COR-L47 (cell line): ENCODE measurements at regions not wholly inside any gene's neighbourhood (a gene's known extent, or its start where the extent isn't known, plus 50 kb on each side); places are given as distances from the start of the nearest gene placed in this dataset.

Source experiments
- DNase-seq: peaks from one replicate; lab custom pipeline; 2025; lab: John Stamatoyannopoulos, UW

DNA sequence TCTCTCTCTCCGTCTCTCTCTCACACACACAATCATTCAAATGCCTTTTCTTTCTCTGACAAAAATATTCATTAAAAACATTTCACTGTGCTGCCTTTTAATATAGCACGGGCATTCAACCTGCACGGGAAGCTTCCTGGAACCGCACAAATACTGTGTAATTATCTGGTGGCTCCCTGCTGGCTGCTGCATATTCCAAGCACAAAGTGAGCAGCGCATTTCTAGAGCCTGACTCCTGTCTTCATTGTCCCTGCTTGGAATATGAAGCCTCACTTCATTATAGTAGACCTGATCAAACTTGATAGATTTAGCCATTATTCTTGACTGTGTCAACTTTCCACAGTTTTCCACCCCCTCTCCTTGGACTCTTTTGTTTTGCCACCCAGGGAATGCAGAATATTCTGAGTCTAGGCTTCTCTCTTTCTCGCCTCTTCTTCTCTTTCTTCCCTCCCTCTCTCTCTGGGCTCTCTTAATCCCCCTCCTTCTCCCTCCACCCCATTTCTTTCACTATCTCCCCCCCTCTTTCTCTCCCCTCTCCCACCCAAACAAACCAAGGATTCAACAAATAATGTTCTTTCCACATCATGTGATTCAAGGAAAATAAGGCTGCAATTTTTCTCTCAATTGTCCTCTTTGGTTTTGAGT is 672.1 kb upstream of the FANCL start:
- peak; percentile 78 for DNase-seq

DNA sequence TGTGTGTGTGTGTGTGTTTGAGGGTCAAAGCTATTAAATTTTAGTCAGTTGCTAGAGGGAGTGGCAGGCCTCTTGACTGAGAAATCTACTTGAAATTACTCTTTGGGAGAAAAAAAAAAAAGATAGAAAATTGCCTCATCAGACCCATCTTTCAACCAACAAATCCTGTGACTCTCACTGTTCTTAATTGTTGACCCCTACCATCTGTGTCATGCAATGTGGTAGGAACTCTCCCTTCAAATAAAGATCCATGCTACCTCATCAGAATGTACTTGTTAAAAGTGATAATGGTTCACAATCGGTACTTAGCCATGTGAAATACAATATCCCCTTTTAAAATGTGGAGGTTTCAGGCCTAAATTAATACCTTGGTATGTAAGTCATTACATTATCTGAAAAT is 670.8 kb upstream of the FANCL start:
- no peak for DNase-seq

DNA sequence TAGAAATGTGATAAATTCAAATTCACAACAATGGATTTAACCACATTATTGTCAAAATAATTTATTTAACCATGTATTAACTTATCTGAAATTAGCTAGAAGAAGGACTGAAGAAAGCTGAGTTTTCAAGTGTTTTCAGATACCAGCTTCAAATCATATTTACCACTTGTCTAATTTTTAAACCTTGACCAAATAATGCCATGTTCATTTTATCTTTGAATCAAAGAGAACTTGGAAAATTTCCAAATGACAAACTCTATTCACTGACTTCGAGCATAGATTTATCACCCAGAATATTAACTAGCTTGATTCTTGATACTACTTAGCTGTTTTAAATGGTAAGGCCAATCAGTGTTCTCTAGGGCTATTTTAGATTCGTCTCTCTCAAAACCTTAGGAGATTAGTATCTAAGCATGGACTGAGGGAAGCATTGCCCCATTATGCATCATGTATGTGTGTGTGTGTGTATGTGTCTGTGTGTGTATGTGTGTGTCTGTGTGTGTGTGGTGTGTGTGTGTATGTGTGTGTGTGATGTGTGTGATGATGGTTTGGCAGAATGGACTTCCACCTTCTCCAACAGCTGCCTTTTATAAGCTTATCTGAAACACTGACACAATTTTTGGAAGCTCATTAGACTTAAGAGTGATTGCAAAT is 667.5 kb upstream of the FANCL start:
- DNase-seq, result no peak

DNA sequence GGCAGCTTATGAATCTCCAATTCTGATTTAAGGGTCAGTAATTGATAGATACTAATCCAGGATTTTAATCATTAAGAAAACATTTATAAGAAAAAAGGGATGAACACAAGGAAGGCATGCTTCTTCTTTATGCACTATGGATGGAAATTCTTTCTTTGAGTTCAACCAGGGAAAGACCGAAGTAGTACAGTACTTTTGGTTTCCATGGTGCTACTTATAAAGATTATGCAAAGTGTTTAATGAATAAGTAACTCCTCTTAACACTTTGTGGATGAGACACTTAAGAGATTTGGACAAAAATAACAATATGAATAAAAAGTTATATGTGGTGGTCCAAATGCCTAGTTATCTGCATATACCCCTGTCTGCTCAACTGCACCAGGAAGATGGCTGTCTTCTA is 666.5 kb upstream of the FANCL start:
- no peak for DNase-seq

DNA sequence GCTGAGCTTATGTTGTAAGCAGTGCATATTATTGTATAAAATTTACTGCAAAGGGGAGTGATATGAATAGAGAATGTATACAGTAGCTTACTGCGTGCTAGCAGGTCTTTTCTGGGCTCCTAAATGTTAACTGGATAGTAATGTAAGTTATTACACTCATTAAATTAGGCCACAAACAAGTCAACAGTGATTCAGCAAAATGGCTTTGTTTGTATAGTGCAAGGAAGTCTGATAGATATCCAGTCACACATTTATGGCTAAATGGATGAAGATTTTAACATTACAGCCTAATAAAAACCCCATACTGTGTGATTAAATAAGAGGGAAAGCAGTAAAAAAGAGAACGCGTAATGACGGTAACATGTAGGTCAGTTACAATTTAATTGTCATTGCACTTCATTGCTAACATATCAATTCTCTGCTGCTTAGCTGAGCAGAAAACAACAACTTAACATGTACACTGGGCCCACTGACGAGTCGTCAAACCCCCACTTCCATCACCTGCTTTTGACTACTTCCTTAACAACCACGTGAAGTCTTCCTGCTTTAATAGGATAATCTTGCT is 665.0 kb upstream of the FANCL start:
- DNase-seq, result peak; percentile 45

DNA sequence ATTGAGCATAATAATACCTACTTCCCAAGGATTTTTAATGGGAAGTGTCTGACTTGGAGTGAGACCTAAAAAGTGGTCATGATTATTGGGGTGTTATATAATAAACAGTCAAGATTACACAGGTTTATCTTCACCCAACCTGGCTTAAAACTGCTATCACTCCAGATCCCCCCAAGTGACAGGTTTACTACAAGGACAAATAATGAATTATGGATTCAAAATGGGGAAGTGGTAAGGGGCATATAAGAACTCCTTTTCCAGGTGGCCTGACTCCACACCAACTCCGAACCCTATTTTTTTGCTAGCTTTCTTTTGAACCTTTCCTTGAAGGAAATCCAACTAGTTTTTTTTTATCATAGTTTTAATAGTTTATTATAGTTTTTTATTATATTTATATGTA is 663.0 kb upstream of the FANCL start:
- no peak for DNase-seq

DNA sequence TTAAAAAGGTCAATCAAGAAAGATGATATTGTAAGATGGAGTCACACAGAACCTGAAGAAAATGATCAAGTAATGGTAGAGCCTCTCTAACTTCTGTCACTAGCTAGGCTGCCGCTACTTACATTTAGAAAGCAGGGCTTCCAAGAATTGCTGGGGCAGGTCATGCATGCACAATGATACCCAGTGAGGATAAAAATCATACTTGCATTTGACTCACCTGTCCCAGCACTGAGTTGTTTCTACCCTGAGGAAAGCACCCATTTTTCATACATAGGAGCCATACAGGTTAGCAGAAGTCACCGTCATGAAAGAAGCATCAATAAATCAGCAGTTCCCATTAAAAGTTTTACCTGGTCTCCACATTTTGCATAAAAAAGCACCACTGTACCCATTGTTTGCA is 662.3 kb upstream of the FANCL start:
- no peak for DNase-seq

DNA sequence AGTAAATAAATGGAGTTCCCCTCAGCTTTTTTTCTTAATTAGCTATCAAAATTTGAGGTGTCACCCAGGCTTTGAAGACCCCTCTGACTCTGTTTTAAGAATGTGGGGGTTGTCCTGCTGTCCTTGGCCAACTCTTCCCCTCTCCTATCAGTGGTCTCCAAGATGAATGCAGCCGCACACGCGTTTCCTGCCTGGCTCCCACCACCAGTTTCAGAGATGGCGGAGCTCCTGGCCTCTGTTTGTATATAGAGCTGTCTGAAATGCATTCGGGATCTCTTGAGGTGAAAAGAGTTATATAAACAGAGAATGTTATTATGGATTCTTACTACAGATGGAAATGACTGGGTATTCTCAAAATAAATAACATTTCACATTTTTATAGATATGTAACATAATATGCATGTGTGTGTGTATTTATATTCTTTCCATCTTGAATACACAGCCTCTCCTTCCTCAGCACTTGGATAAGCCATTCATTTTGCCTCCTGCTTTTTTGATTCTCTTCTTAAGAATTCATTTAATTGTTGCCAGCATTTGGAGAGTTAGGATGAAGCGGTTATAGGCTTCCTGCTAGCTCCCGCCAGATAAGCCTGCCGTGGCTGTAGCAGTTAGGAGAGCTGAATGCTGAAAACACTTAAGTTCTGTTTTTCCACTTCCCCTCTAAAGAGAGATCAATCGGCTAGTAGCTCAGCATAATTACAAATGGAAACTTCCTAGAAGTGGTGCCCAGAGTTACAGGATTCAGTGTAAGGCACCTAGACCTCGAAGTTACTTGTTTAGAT is 659.3 kb upstream of the FANCL start:
- no peak for DNase-seq

DNA sequence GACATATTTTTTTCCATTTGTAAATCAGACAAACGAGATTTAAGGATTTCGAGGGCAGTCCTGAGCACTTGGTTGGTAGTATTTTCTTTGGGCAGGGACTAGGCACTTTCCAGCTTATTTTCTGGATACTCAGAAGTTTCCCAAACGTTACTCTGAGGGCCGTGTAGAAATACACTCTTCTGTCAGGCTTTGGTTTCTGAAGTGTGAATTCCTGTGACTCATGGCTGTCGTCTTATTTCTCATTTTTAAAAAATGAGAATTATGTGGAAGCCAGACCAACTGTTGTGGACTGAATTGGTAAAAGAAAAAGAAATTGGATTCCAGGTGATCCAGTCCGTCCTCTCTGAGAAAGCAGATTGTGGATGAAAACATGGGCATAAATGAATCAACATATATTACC is 658.6 kb upstream of the FANCL start:
- DNase-seq, result no peak

DNA sequence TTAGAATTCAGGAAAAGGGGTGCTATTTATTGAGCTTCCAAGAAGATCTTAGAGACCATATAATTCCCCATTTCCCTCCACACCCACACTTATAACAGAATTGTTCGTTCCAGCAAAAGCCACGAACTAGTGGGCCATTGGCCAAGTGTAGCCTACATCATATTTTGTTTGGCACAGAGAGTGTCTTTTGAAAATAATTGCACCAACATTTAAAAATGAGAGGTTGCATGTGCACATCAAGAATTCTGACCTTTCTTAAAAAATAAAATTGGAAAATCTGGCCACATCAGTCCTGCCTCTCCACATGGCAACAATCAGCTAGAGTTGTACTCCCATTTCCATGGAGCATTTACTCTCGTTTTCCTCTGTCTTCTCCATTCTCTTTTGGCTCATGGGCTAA is 655.5 kb upstream of the FANCL start:
- DNase-seq, result no peak

DNA sequence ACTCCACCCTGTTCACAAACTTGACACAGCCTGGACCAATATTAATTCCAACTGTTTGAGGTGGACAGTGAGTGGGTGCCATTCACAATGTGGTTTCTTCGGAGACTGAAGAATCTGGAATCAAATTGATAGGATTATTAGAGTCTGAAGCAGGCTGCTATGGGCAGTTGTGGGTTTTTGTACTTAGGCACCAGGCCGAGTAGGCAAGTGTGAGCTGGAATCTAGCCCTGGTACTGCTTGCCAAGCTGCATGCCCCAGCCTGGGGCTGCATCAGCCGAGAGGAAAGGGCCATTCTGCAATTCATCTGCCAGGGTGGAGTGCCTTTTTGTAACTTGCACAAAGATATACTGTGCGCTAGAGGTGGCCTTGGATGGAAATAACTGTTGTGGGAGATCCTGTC is 654.7 kb upstream of the FANCL start:
- no peak for DNase-seq

DNA sequence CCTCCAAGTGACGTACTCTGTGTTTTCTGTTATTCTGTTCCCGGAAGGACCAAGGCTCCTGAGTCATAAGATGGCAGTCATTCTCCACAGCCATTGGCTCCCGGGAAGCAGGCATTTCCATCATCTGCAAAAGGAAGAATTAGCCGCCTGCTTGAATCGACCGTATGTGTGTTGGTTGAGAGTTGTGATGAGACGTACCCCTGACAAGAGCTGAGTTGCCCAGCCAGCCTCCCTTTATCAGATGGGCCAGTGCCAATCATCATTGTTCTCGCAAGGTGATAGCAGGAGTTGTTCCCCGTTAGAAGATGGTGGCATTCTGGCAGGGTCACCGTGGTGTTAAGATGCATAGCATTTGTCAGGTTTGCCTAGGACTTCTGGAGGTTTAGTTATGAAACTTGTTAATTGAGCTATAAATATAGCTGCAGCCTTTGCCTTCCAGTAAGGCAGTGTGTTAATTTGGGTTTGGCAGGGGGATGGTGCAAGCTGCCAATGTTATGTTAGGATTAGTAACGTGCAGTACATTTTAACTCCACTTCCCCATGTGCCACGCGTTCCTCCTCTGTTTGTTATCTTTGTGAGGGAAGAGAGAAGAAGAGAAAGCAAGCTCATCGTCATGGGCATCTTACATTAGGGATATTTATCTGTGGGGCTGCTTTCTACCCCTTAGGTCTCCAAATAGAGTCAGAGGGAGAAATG is 652.7 kb upstream of the FANCL start:
- no peak for DNase-seq

DNA sequence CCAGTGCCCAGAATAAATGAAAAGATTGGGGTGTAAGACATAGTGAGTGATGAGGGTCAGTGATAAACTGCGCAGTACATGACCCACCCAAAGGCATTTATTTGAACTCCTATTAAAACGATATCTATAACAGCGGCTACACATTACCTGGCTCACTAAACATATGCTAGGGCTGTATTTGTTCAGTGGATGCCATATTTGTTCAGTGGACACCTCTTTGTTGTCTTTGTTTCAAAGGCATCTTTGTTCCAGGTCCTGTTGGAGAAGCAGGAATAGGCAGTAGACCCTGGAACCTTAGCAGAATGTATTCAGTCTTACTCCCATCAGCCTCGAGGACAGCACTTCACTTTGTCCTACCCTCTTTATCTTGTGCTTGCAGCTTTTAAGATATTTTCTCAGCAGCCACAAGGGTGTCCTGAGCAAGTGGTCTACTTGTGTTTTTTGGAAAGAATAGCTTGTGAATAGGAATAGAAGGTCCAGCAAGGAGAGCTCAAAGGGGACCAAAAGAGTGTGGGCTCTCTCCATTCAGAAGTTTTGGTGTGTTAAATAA is 650.8 kb upstream of the FANCL start:
- DNase-seq, result no peak

DNA sequence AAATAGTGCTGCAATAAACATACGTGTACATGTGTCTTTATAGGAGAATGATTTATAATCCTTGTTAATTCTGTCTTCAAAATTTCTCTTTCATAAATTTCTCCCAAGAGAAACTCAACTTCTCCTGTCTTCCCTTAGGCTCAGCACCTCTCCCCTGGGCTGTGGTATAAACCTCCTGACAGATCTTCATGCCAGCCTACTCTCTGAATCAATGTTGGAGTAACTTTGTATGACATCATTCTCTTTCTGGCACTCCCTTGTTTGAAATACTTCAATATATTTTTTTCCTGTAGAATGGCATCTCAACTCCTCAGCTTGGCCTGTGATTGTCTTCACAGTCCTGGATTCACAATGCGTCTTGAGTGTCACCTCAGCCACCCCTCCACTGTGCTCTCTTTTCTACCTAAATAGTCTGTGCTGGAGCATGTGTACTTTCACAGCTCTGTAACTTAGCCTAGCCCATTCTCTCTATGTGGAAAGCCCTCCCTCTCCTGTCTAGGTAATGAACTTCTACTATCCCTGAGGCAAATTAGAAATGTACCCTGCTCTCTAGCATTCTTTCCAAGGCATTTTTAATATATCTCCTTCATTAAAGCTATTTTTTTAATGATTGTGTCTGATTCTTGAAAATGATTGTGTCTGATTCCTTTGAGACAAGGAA is 649.9 kb upstream of the FANCL start:
- no peak for DNase-seq

DNA sequence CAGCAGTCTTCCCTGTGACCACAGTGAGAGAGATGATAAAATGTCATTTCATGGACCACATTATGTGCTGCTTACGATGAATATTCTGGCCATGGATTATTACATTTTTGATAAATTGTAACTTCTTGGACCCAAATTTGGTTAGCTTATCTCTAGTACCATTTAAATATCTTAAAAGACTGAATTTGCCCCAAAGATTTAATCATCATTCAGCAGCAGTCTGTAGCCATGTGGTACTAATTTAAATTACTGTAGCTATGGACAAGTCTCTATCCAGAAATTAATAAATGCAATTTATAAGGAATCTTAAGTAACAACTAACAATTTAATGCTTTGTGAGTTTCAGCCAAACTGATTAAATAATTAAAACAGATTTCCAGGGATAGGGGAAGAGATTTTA is 644.9 kb upstream of the FANCL start:
- no peak for DNase-seq

DNA sequence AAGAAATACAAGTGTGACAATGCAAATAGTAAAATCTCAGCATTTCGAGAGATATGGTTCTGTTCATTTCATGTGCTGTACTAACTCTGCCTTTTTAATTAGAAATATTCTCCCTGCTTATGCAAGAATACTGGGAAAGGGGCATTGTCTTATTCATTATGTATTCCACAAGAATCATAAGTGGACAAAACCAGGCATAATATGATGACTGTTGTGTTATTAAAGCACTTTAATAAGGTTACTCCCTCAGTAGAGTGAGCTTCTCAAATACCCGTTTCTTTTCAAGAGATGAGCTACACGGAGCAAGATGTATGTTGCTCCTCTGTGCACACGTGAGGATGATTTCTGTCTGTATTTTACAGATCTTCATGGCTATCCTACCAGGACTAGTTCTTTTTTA is 638.7 kb upstream of the FANCL start:
- DNase-seq, result no peak

DNA sequence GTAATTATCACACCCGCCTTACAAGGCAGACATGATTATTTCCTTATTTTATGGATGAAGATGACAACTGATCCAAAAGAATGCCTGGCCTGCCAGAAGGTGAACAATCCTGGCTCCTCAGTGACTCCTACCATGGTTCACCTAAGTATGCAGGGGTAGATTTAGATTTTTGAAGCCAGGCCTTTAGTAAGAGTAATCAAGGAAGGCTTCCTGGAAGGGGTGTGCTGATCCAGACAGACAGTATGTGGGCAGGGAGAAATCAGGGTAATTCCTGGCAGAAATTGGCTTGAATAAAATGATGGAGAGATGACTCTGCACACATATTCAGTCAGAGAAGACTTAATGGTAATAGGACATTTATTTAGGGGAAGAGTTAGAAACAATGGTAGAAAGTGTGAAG is 637.7 kb upstream of the FANCL start:
- no peak for DNase-seq

DNA sequence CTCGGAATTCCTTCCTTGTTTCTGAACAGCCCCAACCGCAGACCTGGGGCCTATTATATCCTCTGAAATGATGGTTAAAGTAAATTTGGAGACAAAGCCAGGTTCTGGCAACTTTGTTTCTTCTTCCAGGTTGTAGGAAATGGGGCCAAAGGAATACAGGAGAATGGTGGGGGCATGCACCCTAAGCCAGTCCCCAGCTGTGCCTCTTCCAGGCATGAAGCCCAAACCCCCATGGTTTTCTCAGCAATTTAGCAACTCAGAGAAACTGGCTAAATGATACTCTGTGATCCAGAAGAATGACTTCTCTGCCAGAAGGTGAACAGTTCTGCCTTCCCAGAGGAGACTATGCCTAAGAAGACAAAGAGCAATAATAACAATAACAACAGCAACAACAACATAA is 635.0 kb upstream of the FANCL start:
- DNase-seq, result no peak

DNA sequence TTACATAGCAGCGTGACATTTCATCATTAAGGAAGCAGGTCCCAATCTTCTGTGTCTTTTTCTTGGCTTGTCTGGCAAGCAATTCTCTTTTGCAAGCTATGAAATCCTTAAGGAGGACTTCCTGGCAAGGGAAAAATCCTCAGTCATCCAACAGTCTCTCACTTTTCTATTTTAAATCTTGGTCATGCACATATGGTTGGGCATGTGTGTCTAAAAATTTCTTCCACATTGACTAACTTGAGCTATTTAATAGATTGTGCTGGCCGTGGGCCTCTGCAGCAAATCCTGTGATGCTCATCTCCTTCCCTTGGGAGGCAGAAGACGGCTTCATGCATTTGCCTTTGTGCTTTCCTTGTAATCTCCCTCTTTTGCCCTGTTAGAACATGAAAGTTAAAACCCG is 634.3 kb upstream of the FANCL start:
- DNase-seq, result no peak

DNA sequence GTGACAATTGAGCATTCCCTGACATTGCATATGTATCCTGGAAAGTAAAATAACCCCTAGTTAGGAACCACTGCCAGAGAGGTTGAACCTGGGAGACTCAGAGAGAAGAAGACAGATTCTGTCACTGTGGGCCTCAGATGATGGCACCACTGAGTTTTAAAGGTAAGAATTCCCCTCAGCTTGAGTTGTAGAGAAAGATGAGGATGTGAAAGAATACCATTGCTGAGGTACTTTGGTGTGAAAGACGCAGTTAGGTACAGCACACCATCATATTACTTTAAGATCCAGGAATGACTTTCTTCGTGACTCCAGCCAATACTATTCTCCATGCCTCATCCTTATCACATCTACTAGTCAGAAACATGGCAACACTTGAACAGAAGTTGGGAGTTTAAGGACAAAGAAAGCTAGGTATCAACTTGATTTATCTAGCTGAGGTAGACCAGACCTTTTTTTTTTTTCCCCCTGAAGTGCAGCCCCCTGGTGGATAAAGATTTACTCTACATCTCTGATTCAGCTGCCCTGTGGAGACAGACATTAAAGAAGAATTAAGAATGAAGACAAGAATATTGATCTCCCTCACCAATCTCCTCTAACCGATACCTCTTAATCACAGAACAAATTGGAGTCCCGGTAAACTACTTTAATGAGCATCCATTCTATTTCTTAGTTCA is 630.5 kb upstream of the FANCL start:
- DNase-seq, result no peak

DNA sequence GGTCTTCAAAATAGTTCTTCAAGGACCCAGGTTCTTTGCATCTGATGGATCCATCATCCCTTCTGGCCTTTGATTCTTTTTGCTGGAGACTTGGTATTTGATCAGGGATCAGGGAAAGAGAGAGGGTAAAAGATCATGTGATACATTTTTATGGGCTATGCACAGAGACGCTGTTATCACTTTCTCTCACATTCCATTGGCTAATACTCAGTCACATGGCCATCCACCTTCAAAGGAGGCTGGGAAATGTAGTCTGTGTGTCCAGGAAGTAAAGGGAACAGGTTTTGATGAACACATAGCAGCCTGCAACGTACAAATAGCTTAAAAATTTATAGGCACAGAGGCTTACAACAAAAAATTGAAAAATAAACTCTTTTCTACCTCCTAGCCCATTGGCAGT is 629.6 kb upstream of the FANCL start:
- no peak for DNase-seq
